ENCODE measurements at regions not wholly inside any gene's neighbourhood (a gene's known extent, or its start where the extent isn't known, plus 50 kb on each side); places are given as distances from the start of the nearest gene placed in this dataset.
"Not testable (repeated sequence)": the region's sequence is repeated elsewhere in the genome, so short reads cannot be mapped to it uniquely, and the experiment has no call there.

GRCh38 chr5:99445805-99446204 is 517.0 kb upstream of the CHD1 start:
- no peak for DNase-seq (ENCODE audit: low read depth, low spot score)

- no peak for DNase-seq (ENCODE audit: low read depth, low spot score)
Observed at GRCh38 chr5:99441235-99441634, 512.4 kb upstream of the CHD1 start.

GRCh38 chr5:99438619-99439018 is 509.8 kb upstream of the CHD1 start:
- DNase-seq (ENCODE audit: low read depth, low spot score): no peak

- DNase-seq (ENCODE audit: low read depth, low spot score): no peak
Observed at GRCh38 chr5:99437986-99438385, 509.2 kb upstream of the CHD1 start.

- DNase-seq (ENCODE audit: low read depth, low spot score): not testable (repeated sequence)
Observed at GRCh38 chr5:99423396-99423795, 494.6 kb upstream of the CHD1 start.

GRCh38 chr5:99418640-99419039 is 489.8 kb upstream of the CHD1 start:
- DNase-seq (ENCODE audit: low read depth, low spot score): not testable (repeated sequence)

GRCh38 chr5:99410386-99410785 is 481.6 kb upstream of the CHD1 start:
- DNase-seq (ENCODE audit: low read depth, low spot score): not testable (repeated sequence)

GRCh38 chr5:99404764-99405302 is 476.0 kb upstream of the CHD1 start:
- DNase-seq (ENCODE audit: low read depth, low spot score): not testable (repeated sequence)

- not testable (repeated sequence) for DNase-seq (ENCODE audit: low read depth, low spot score)
Observed at GRCh38 chr5:99400571-99400970, 471.8 kb upstream of the CHD1 start.

GRCh38 chr5:99398976-99399375 is 470.2 kb upstream of the CHD1 start:
- no peak for DNase-seq (ENCODE audit: low read depth, low spot score)

GRCh38 chr5:99386406-99387077 is 457.7 kb upstream of the CHD1 start:
- DNase-seq (ENCODE audit: low read depth, low spot score): no peak

GRCh38 chr5:99379187-99379586 is 450.4 kb upstream of the CHD1 start:
- no peak for DNase-seq (ENCODE audit: low read depth, low spot score)

- no peak for DNase-seq (ENCODE audit: low read depth, low spot score)
Observed at GRCh38 chr5:99378443-99378842, 449.6 kb upstream of the CHD1 start.

GRCh38 chr5:99369797-99370593 is 441.2 kb upstream of the CHD1 start:
- DNase-seq (ENCODE audit: low read depth, low spot score): no peak

- DNase-seq (ENCODE audit: low read depth, low spot score): no peak
Observed at GRCh38 chr5:99368726-99369125, 439.9 kb upstream of the CHD1 start.

- no peak for DNase-seq (ENCODE audit: low read depth, low spot score)
Observed at GRCh38 chr5:99355881-99356280, 427.1 kb upstream of the CHD1 start.

GRCh38 chr5:99349787-99350186 is 421.0 kb upstream of the CHD1 start:
- DNase-seq (ENCODE audit: low read depth, low spot score): no peak

- DNase-seq (ENCODE audit: low read depth, low spot score): no peak
Observed at GRCh38 chr5:99348597-99348996, 419.8 kb upstream of the CHD1 start.

GRCh38 chr5:99339758-99340157 is 411.0 kb upstream of the CHD1 start:
- not testable (repeated sequence) for DNase-seq (ENCODE audit: low read depth, low spot score)

GRCh38 chr5:99334936-99335335 is 406.1 kb upstream of the CHD1 start:
- no peak for DNase-seq (ENCODE audit: low read depth, low spot score)

GRCh38 chr5:99331061-99331460 is 402.3 kb upstream of the CHD1 start:
- DNase-seq (ENCODE audit: low read depth, low spot score): no peak

GRCh38 chr5:99320436-99320835 is 391.6 kb upstream of the CHD1 start:
- DNase-seq (ENCODE audit: low read depth, low spot score): no peak

- DNase-seq (ENCODE audit: low read depth, low spot score): no peak
Observed at GRCh38 chr5:99317136-99317535, 388.3 kb upstream of the CHD1 start.
